Esophagus (tissue), 2 donors: ENCODE measurements at regions not wholly inside any gene's neighbourhood (a gene's known extent, or its start where the extent isn't known, plus 50 kb on each side); places are given as distances from the start of the nearest gene placed in this dataset.

Experiments used
- H3K27ac ChIP-seq, 2 donors: one replicate each; pipeline ENCODE4 v1.5.1; 2013; ENCODE audit warnings: low read depth in 2 of 2, mild to moderate bottlenecking in 2 of 2, inconsistent platforms in 1 of 2, low read length in 1 of 2, moderate library complexity in 1 of 2
- H3K27me3 ChIP-seq, 2 donors: one replicate each; pipeline ENCODE4 v1.6.1; 2013; ENCODE audit warnings: low read length in 2 of 2, control low read depth in 1 of 2, mild to moderate bottlenecking in 1 of 2; ENCODE audit not compliant: insufficient read depth in 2 of 2, control insufficient read depth in 1 of 2
- H3K36me3 ChIP-seq, 2 donors: one replicate each; pipeline ENCODE4 v1.6.1; 2013; ENCODE audit warnings: low read length in 1 of 2; ENCODE audit not compliant: control insufficient read depth in 2 of 2, insufficient read depth in 2 of 2
- H3K4me1 ChIP-seq, 2 donors: one replicate each; pipeline ENCODE4 v1.6.1; 2013; ENCODE audit warnings: low read length in 1 of 2; ENCODE audit not compliant: control insufficient read depth in 2 of 2, insufficient read depth in 2 of 2
- H3K4me3 ChIP-seq, 2 donors: one replicate each; pipeline ENCODE4 v1.5.1; 2013; ENCODE audit warnings: low read length in 2 of 2, mild to moderate bottlenecking in 2 of 2, low read depth in 1 of 2, moderate library complexity in 1 of 2
- H3K9me3 ChIP-seq, 2 donors: one replicate each; pipeline ENCODE4 v1.6.1; 2013; ENCODE audit warnings: mild to moderate bottlenecking in 2 of 2, low read depth in 1 of 2, low read length in 1 of 2, moderate library complexity in 1 of 2; ENCODE audit not compliant: control insufficient read depth in 2 of 2, insufficient read depth in 1 of 2
- WGBS, 2 donors: extraction: QIAGEN DNeasy Blood & Tissue Kit; methylation state at CpG; one replicate each; pipeline ENCODE4 v1.1.7; 2013; 5-methylcytosine and 5-hydroxymethylcytosine counted together
- donor health status: healthy with polysubstance abuse.
- donor health status: Bipolar disorder and iron deficiency.

DNA sequence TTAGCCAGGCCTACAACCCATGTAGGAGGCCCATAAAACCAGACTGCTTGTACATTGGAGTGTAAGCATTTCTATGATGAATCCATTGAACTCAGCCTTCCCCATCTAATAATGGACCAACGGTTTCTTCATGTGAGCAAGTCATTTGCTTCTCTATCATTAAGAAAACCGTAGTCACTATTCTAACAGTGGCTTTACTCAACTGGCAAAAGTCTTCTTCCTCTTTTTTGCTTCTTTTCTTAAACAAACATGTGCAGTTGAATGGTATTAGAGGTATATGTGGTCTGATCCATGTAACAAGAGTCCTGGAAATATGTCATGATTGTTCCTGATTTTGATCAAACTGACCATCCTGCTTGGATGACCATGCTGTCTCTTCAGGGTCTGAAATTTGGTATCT is 132.4 kb upstream of the STXBP5 start:
- no peaks in the 10 kb centered on the region for H3K27me3 ChIP-seq
- no peaks in the 10 kb centered on the region for H3K4me1 ChIP-seq
- no peaks in the 10 kb centered on the region for H3K36me3 ChIP-seq
- no peak overlapping the region for H3K4me3 ChIP-seq
- no peak overlapping the region for H3K27ac ChIP-seq
- 76 to 79% methylated on average over 2 of the region's 2 CpGs for WGBS, 2 donors
- peaks cover 0 to 5% of the 10 kb centered on the region in 2 donors for H3K9me3 ChIP-seq

DNA sequence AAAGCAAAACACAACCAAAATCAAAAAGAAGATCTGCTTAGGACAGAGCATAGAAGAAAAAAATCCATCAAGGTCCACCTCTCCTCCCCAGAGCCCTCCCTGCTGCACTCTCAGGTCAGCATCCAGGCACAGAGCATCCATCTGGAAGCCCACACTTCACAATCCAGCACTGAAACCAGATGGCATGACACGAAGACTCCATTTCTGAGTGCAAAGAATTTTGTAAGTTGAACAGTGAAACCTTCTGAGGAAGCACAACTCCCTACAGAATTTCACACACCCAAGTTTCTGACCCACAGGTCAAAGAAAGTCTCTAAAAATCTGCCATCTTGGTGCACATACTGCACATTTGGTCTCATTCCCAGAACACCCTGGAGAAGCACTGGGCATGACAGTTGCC is 128.8 kb upstream of the STXBP5 start:
- Histone ChIP-seq H3K4me3 (no peak overlapping the region), H3K9me3 (no peaks in the 10 kb centered on the region), H3K27me3 (no peaks in the 10 kb centered on the region), H3K4me1 (peaks cover 0 to 2% of the 10 kb centered on the region in 2 donors), H3K27ac (no peak overlapping the region), H3K36me3 (no peaks in the 10 kb centered on the region)
- 90 to 92% methylated on average over 1 of the region's 1 CpG for WGBS, 2 donors

GRCh38 chr6:147077251-147077650 is 127.0 kb upstream of the STXBP5 start:
- Histone ChIP-seq H3K36me3 (no peaks in the 10 kb centered on the region), H3K4me3 (no peak overlapping the region), H3K9me3 (no peaks in the 10 kb centered on the region), H3K4me1 (peaks cover 0 to 2% of the 10 kb centered on the region in 2 donors), H3K27ac (no peak overlapping the region), H3K27me3 (no peaks in the 10 kb centered on the region)
- 53 to 62% methylated on average over 5 of the region's 5 CpGs for WGBS, 2 donors

GRCh38 chr6:147078106-147078505 is 126.1 kb upstream of the STXBP5 start:
- Histone ChIP-seq H3K9me3 (no peaks in the 10 kb centered on the region), H3K27me3 (no peaks in the 10 kb centered on the region), H3K36me3 (no peaks in the 10 kb centered on the region), H3K4me3 (no peak overlapping the region), H3K4me1 (peaks cover 0 to 2% of the 10 kb centered on the region in 2 donors), H3K27ac (no peak overlapping the region)
- WGBS, 2 donors: 49 to 69% methylated on average over 2 of the region's 2 CpGs

- H3K27ac ChIP-seq: no peak overlapping the region
- peaks cover 0 to 2% of the 10 kb centered on the region in 2 donors for H3K4me1 ChIP-seq
- no peak overlapping the region for H3K4me3 ChIP-seq
- no peaks in the 10 kb centered on the region for H3K9me3 ChIP-seq
- H3K27me3 ChIP-seq: no peaks in the 10 kb centered on the region
- WGBS, 2 donors: 92 to 95% methylated on average over 2 of the region's 2 CpGs
- H3K36me3 ChIP-seq: no peaks in the 10 kb centered on the region
Measured at GRCh38 chr6:147078602-147079001, 125.6 kb upstream of the STXBP5 start.

DNA sequence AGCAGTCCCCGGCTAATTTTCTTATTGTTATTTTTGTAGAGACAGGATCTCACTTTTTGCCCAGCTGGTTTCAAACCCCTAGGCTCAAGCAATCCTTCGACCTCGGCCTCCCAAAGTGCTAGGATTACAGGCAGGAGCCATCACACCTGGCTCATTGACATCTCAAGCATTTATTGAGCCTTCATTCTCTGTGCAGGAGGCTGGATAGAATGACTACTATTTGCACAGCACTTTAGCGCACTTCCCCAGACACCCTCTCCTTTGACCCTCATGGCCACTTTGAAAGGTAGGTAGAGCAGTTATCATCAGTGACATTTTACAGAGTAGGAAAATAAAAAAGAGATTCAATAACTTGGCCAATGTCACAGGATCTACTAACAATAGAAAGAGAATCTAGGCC is 124.0 kb upstream of the STXBP5 start:
- WGBS, 2 donors: 83 to 85% methylated on average over 4 of the region's 4 CpGs

DNA sequence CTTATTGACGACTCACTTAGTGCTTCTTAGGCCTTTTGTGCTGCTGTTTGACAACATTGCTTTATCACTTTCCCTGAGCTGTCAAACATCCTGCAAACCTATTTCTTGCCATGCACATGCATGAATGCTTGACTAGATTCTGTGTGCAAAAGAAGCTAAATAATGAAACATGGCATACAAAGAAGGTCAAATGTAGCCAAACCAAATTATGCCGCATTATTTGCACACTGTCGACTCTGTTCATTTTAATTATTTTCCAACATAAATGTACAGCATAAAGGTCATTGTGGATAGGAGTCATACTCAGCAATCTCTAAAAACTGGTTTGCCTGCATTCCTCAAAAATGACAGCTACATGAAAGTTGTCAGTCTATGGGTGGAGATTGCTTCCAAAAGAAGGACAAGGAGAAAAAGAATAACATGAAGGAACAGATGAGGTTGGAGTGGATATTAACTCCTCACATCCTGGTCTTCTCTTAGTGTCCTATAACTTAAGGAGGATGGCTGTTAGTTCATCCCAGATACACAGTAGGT is 123.1 kb upstream of the STXBP5 start:
- WGBS, 2 donors: 34 to 44% methylated on average over 3 of the region's 3 CpGs
- Histone ChIP-seq H3K4me3 (no peak overlapping the region), H3K9me3 (no peaks in the 10 kb centered on the region), H3K36me3 (no peaks in the 10 kb centered on the region), H3K27me3 (no peaks in the 10 kb centered on the region), H3K4me1 (peaks cover 0 to 2% of the 10 kb centered on the region in 2 donors), H3K27ac (no peak overlapping the region)

More for the DNA sequence above, 124.0 kb upstream of the STXBP5 start:
- H3K27ac ChIP-seq: no peak overlapping the region
- no peaks in the 10 kb centered on the region for H3K36me3 ChIP-seq
- H3K4me3 ChIP-seq: no peak overlapping the region
- peaks cover 0 to 2% of the 10 kb centered on the region in 2 donors for H3K4me1 ChIP-seq
- H3K27me3 ChIP-seq: no peaks in the 10 kb centered on the region
- H3K9me3 ChIP-seq: no peaks in the 10 kb centered on the region

GRCh38 chr6:147087641-147088040 is 116.6 kb upstream of the STXBP5 start:
- H3K4me1 ChIP-seq: no peaks in the 10 kb centered on the region
- H3K36me3 ChIP-seq: no peaks in the 10 kb centered on the region
- H3K4me3 ChIP-seq: no peak overlapping the region
- no peaks in the 10 kb centered on the region for H3K9me3 ChIP-seq
- no peak overlapping the region for H3K27ac ChIP-seq
- H3K27me3 ChIP-seq: no peaks in the 10 kb centered on the region

GRCh38 chr6:147088861-147089260 is 115.4 kb upstream of the STXBP5 start:
- WGBS, 2 donors: 85 to 90% methylated on average over 1 of the region's 1 CpG
- Histone ChIP-seq H3K4me1 (no peaks in the 10 kb centered on the region), H3K9me3 (no peaks in the 10 kb centered on the region)

GRCh38 chr6:147095316-147095715 is 108.9 kb upstream of the STXBP5 start:
- Histone ChIP-seq H3K36me3 (no peaks in the 10 kb centered on the region), H3K4me1 (no peaks in the 10 kb centered on the region), H3K27ac (no peak overlapping the region), H3K27me3 (no peaks in the 10 kb centered on the region), H3K4me3 (no peak overlapping the region), H3K9me3 (no peaks in the 10 kb centered on the region)
- 88 to 92% methylated on average over 3 of the region's 3 CpGs for WGBS, 2 donors

More at GRCh38 chr6:147088861-147089260, 115.4 kb upstream of the STXBP5 start:
- no peaks in the 10 kb centered on the region for H3K36me3 ChIP-seq
- no peak overlapping the region for H3K27ac ChIP-seq
- no peaks in the 10 kb centered on the region for H3K27me3 ChIP-seq
- no peak overlapping the region for H3K4me3 ChIP-seq
